T-helper 17 cell (primary cell): ENCODE measurements at regions not wholly inside any gene's neighbourhood (a gene's known extent, or its start where the extent isn't known, plus 50 kb on each side); places are given as distances from the start of the nearest gene placed in this dataset.

Experiments used
- ATAC-seq: fragments of 150-1000 bp; cut with Tn5 transposase; 2 replicates; pipeline ENCODE4 v1.10.0; 2021; ENCODE audit warnings: mild to moderate bottlenecking, moderate library complexity
- DNase-seq, 3 donors: peaks; one replicate each; pipeline versions ENCODE4 v3.0.0 to v3.0.0-alpha.2; 2020 to 2021
- H3K9me3 ChIP-seq: one replicate; pipeline ENCODE4 v1.7.0; 2013; ENCODE audit warnings: low read length, mild to moderate bottlenecking; ENCODE audit not compliant: control insufficient read depth, poor library complexity, severe bottlenecking
- H3K27ac Mint-ChIP-seq: one replicate; pipeline ENCODE4 v1.8.0; 2022; ENCODE audit warnings: mild to moderate bottlenecking, moderate library complexity, mixed read lengths
- H3K27me3 Mint-ChIP-seq: one replicate; pipeline ENCODE4 v1.8.0; 2022; ENCODE audit warnings: mixed read lengths
- H3K36me3 Mint-ChIP-seq: one replicate; pipeline ENCODE4 v1.8.0; 2022; ENCODE audit warnings: low read depth, mixed read lengths
- H3K4me1 Mint-ChIP-seq: one replicate; pipeline ENCODE4 v1.8.0; 2022; ENCODE audit warnings: mild to moderate bottlenecking, mixed read lengths
- H3K4me3 Mint-ChIP-seq: one replicate; pipeline ENCODE4 v1.8.0; 2022; ENCODE audit warnings: mild to moderate bottlenecking, moderate library complexity, mixed read lengths

- no peaks in the 10 kb centered on the region for H3K9me3 ChIP-seq
- no peak for DNase-seq
- Mint-ChIP-seq H3K4me1 (no peaks in the 10 kb centered on the region), H3K27me3 (peaks cover 46% of the 10 kb centered on the region), H3K4me3 (no peak overlapping the region), H3K27ac (no peak overlapping the region), H3K36me3 (no peaks in the 10 kb centered on the region)
- ATAC-seq, result no peak
Measured at GRCh38 chr7:27374958-27375841, 132.6 kb downstream of the EVX1 start.

GRCh38 chr7:27375958-27376357 is 133.4 kb downstream of the EVX1 start:
- no peak for ATAC-seq
- H3K27ac Mint-ChIP-seq, result no peak overlapping the region
- H3K4me1 Mint-ChIP-seq, result no peaks in the 10 kb centered on the region
- H3K36me3 Mint-ChIP-seq, result no peaks in the 10 kb centered on the region
- H3K4me3 Mint-ChIP-seq, result no peak overlapping the region
- no peaks in the 10 kb centered on the region for H3K9me3 ChIP-seq
- no peak for DNase-seq
- H3K27me3 Mint-ChIP-seq, result peaks cover 46% of the 10 kb centered on the region

- H3K9me3 ChIP-seq, result no peaks in the 10 kb centered on the region
- Mint-ChIP-seq H3K4me3 (no peak overlapping the region), H3K27ac (no peak overlapping the region), H3K4me1 (no peaks in the 10 kb centered on the region), H3K27me3 (peaks cover 46% of the 10 kb centered on the region), H3K36me3 (no peaks in the 10 kb centered on the region)
- ATAC-seq (no peak), DNase-seq (no peak)
Measured at GRCh38 chr7:27377988-27378387, 135.4 kb downstream of the EVX1 start.

GRCh38 chr7:27382307-27382706 is 139.7 kb downstream of the EVX1 start:
- no peak overlapping the region for H3K4me3 Mint-ChIP-seq
- no peaks in the 10 kb centered on the region for H3K9me3 ChIP-seq
- ATAC-seq (no peak), DNase-seq (no peak)
- no peak overlapping the region for H3K27ac Mint-ChIP-seq
- H3K4me1 Mint-ChIP-seq, result no peaks in the 10 kb centered on the region
- H3K36me3 Mint-ChIP-seq, result no peaks in the 10 kb centered on the region
- H3K27me3 Mint-ChIP-seq, result peaks cover 28% of the 10 kb centered on the region

- Mint-ChIP-seq H3K27me3 (peaks cover 36% of the 10 kb centered on the region), H3K27ac (no peak overlapping the region), H3K4me3 (no peak overlapping the region), H3K36me3 (no peaks in the 10 kb centered on the region), H3K4me1 (no peaks in the 10 kb centered on the region)
- no peaks in the 10 kb centered on the region for H3K9me3 ChIP-seq
- ATAC-seq, result no peak
- no peak for DNase-seq
Measured at GRCh38 chr7:27386581-27386980, 144.0 kb downstream of the EVX1 start.

GRCh38 chr7:27387864-27388263 is 145.3 kb downstream of the EVX1 start:
- no peaks in the 10 kb centered on the region for H3K9me3 ChIP-seq
- DNase-seq (no peak), ATAC-seq (no peak)
- peaks cover 3% of the 10 kb centered on the region for H3K4me1 Mint-ChIP-seq
- no peak overlapping the region for H3K4me3 Mint-ChIP-seq
- H3K27me3 Mint-ChIP-seq, result peaks cover 40% of the 10 kb centered on the region
- no peaks in the 10 kb centered on the region for H3K36me3 Mint-ChIP-seq
- H3K27ac Mint-ChIP-seq, result no peak overlapping the region

DNA sequence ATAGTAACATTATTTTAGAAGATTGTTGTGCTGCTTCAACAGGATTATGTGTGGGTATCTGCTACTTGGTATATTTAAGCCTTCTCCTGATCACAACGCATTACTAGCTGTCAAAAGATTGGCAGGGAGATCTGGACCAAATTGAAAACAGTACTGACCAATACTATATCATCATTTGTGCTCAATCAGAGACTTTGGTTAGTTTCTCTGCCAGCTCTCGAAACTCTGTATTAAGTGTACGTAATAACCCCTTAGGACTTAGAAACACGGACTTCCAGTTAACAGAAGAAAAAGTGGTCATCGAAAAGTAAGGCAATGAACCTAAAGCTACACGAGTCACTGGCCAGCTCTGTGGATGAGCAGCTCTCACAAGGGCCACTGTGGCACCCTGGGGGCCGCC is 146.0 kb downstream of the EVX1 start:
- Mint-ChIP-seq H3K4me3 (no peak overlapping the region), H3K4me1 (peaks cover 3% of the 10 kb centered on the region), H3K27me3 (peaks cover 44% of the 10 kb centered on the region), H3K36me3 (no peaks in the 10 kb centered on the region), H3K27ac (no peak overlapping the region)
- no peaks in the 10 kb centered on the region for H3K9me3 ChIP-seq
- no peak for DNase-seq
- ATAC-seq, result no peak

DNA sequence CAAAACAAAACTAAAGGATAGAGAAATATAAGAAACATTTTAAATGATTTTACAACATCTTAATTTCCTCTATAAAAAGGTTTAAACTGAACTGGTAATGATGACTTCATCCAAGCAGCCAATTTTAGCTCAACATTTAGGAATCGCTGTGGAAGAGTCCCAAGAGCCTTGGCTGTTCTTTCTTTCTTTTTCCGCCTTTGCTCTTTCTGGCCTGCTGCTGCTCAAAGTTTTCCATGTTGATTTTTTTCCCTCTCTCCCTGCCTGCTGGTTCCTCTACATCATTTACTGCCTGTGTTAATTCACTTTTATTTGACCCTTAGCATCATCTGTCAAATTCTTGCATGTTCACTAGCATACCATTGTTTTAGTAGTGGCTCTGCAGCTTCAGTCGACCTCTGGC is 146.9 kb downstream of the EVX1 start:
- Mint-ChIP-seq H3K36me3 (no peaks in the 10 kb centered on the region), H3K27ac (no peak overlapping the region), H3K4me3 (no peak overlapping the region), H3K4me1 (peaks cover 3% of the 10 kb centered on the region), H3K27me3 (peaks cover 53% of the 10 kb centered on the region)
- ATAC-seq (no peak), DNase-seq (no peak)
- H3K9me3 ChIP-seq, result no peaks in the 10 kb centered on the region

- H3K36me3 Mint-ChIP-seq, result no peaks in the 10 kb centered on the region
- H3K9me3 ChIP-seq, result no peaks in the 10 kb centered on the region
- peaks cover 56% of the 10 kb centered on the region for H3K27me3 Mint-ChIP-seq
- no peak for ATAC-seq
- no peak overlapping the region for H3K27ac Mint-ChIP-seq
- peaks cover 3% of the 10 kb centered on the region for H3K4me1 Mint-ChIP-seq
- H3K4me3 Mint-ChIP-seq, result no peak overlapping the region
- DNase-seq, result no peak
Measured at GRCh38 chr7:27392477-27392876, 149.9 kb downstream of the EVX1 start.

- DNase-seq (no peak), ATAC-seq (no peak)
- Mint-ChIP-seq H3K36me3 (no peaks in the 10 kb centered on the region), H3K4me1 (peaks cover 3% of the 10 kb centered on the region), H3K4me3 (no peak overlapping the region), H3K27me3 (peaks cover 39% of the 10 kb centered on the region), H3K27ac (no peak overlapping the region)
- no peaks in the 10 kb centered on the region for H3K9me3 ChIP-seq
Measured at GRCh38 chr7:27394871-27395270, 152.3 kb downstream of the EVX1 start.

DNA sequence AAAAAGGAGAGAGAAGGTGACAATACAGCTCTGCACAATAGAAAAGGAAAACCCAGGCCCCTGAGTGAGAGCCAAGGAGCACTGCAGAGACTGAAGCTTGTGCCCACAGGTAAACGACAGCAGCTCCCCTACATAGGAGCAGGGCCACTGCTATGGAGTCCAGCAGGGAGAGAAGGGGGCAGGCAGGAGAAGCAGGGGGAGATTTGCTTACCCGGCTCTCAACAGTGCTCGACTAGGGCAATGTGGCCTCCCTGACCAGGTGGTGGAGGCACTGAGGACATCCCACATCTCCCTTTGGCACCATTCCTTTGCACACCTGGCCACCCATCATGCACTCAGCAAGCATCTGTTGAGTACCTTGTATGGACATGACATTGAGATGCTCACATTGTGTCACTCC is 153.0 kb downstream of the EVX1 start:
- H3K36me3 Mint-ChIP-seq, result no peaks in the 10 kb centered on the region
- no peak overlapping the region for H3K27ac Mint-ChIP-seq
- H3K4me1 Mint-ChIP-seq, result peaks cover 6% of the 10 kb centered on the region
- H3K4me3 Mint-ChIP-seq, result no peak overlapping the region
- H3K27me3 Mint-ChIP-seq, result peaks cover 38% of the 10 kb centered on the region
- DNase-seq (no peak), ATAC-seq (no peak)
- no peaks in the 10 kb centered on the region for H3K9me3 ChIP-seq

- DNase-seq (no peak), ATAC-seq (no peak)
- H3K27me3 Mint-ChIP-seq, result peaks cover 24% of the 10 kb centered on the region
- H3K36me3 Mint-ChIP-seq, result no peaks in the 10 kb centered on the region
- H3K9me3 ChIP-seq, result no peaks in the 10 kb centered on the region
- peaks cover 4% of the 10 kb centered on the region for H3K4me1 Mint-ChIP-seq
- H3K27ac Mint-ChIP-seq, result no peak overlapping the region
- H3K4me3 Mint-ChIP-seq, result no peak overlapping the region
Measured at GRCh38 chr7:27397503-27397902, 154.9 kb downstream of the EVX1 start.

DNA sequence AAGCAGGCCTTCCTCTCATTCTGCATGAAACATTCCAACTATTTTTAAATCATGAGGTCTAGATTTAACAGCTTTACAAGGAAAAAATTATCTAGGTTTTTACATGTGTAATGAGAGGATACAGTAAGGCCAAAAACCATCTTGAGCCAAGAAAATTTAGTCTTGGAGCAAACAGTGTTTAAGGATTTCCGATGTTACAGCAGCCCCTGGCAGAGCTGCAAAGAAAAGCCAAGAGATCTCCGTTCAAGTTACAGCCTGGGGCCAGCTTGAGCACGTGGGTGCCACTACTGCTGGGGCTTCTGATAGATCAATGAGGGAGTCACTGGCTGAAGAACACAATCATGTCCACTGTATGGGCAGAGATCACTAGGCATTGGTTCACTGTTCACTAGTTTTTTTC is 156.2 kb downstream of the EVX1 start:
- Mint-ChIP-seq H3K36me3 (no peaks in the 10 kb centered on the region), H3K27me3 (peaks cover 18% of the 10 kb centered on the region), H3K27ac (no peak overlapping the region), H3K4me3 (no peak overlapping the region), H3K4me1 (peaks cover 4% of the 10 kb centered on the region)
- no peak for ATAC-seq
- DNase-seq, result no peak
- no peaks in the 10 kb centered on the region for H3K9me3 ChIP-seq
